PC-3 (cell line): ENCODE measurements at regions not wholly inside any gene's neighbourhood (a gene's known extent, or its start where the extent isn't known, plus 50 kb on each side); places are given as distances from the start of the nearest gene placed in this dataset.

Experiments used
- ATAC-seq: fragments of 200-7000 bp; cut with Tn5 transposase; 2 replicates; pipeline ENCODE4 v1.9.1; 2020; ENCODE audit warnings: mild to moderate bottlenecking, moderate library complexity
- BruUV-seq: library from RNA; stranded (reverse); fragments of 400-500 nt; replicated peaks from 2 replicates; lab custom pipeline; 2021; lab: Mats Ljungman, UMichigan
- CTCF ChIA-PET: fragments of 300-600 bp; sonication (Branson Sonifier 250); formaldehyde crosslinking; loops from one replicate; lab custom pipeline; 2022; ENCODE audit warnings: antibody characterized with exemption; lab: Charles Lee
- POLR2A ChIA-PET: fragments of 300-600 bp; sonication (Branson Sonifier 250); formaldehyde crosslinking; loops from one replicate; lab custom pipeline; 2022; ENCODE audit warnings: antibody characterized with exemption; ENCODE audit not compliant: unreplicated experiment; lab: Charles Lee
- DNase-seq: peaks from one replicate; pipeline ENCODE4 v3.0.0-alpha.2; 2015
- H2AFZ ChIP-seq: fragments of 300-600 bp; sonication (generic); 2 replicates; pipeline ENCODE4 v1.6.0; 2016; ENCODE audit warnings: antibody characterized with exemption, low read length
- H3F3A ChIP-seq: fragments of 300-600 bp; sonication (generic); one replicate; pipeline ENCODE4 v1.6.0; 2017; ENCODE audit warnings: antibody characterized with exemption, low read length, control low read depth, mild to moderate bottlenecking; ENCODE audit not compliant: unreplicated experiment
- H3K27ac ChIP-seq: fragments of 300-600 bp; sonication (generic); 2 replicates; pipeline ENCODE4 v1.5.1; 2016; ENCODE audit warnings: mild to moderate bottlenecking, low read length
- H3K27me3 ChIP-seq: fragments of 300-600 bp; sonication (generic); 2 replicates; pipeline ENCODE4 v1.6.1; 2016; ENCODE audit warnings: low read length, mixed read lengths
- H3K36me3 ChIP-seq: fragments of 300-600 bp; sonication (generic); 2 replicates; pipeline ENCODE4 v1.6.1; 2016; ENCODE audit warnings: low read depth, mixed run types, low read length, mixed read lengths
- H3K4me1 ChIP-seq: fragments of 300-600 bp; sonication (generic); 2 replicates; pipeline ENCODE4 v1.5.1; 2016; ENCODE audit warnings: low read length; ENCODE audit not compliant: insufficient read depth
- H3K4me2 ChIP-seq: fragments of 300-600 bp; sonication (generic); 2 replicates; pipeline ENCODE4 v1.6.0; 2016; ENCODE audit warnings: low read length
- H3K4me3 ChIP-seq: fragments of 300-600 bp; sonication (generic); 2 replicates; pipeline ENCODE4 v1.5.1; 2016; ENCODE audit warnings: mild to moderate bottlenecking, low read length, mixed read lengths
- H3K79me2 ChIP-seq: fragments of 300-600 bp; sonication (generic); 2 replicates; pipeline ENCODE4 v1.6.1; 2017; ENCODE audit warnings: low read length, mixed read lengths
- H3K9ac ChIP-seq: fragments of 300-600 bp; sonication (generic); 2 replicates; pipeline ENCODE4 v1.6.0; 2016; ENCODE audit warnings: mild to moderate bottlenecking, low read length
- H3K9me2 ChIP-seq: fragments of 300-600 bp; sonication (generic); replicated peaks from 2 replicates; pipeline ENCODE4 v1.6.1; 2016; ENCODE audit warnings: mixed run types, low read length, mixed read lengths
- H3K9me3 ChIP-seq: fragments of 300-600 bp; sonication (generic); 2 replicates; pipeline ENCODE4 v1.6.1; 2016; ENCODE audit warnings: low read length, mixed read lengths
- H4K20me1 ChIP-seq: fragments of 300-600 bp; sonication (generic); 2 replicates; pipeline ENCODE4 v1.6.1; 2016; ENCODE audit warnings: low read length, mixed read lengths
- EZH2 ChIP-seq: fragments of 300-600 bp; sonication (generic); IDR thresholded peaks from one replicate; pipeline ENCODE4 v1.6.1; 2017; ENCODE audit warnings: antibody characterized with exemption, mild to moderate bottlenecking, low read length; ENCODE audit not compliant: unreplicated experiment
- EZH2phosphoT487 ChIP-seq: fragments of 300-600 bp; sonication (generic); IDR thresholded peaks from 2 replicates; pipeline ENCODE4 v1.6.1; 2018; ENCODE audit warnings: mild to moderate bottlenecking, antibody characterized with exemption, low read length, borderline replicate concordance
- intact Hi-C: fragments of 100-400 bp; cut with micrococcal nuclease; formaldehyde crosslinking; loops from 2 replicates; pipeline ENCODE4 v1.9.0; 2023
- TF ChIP-seq, protein P1 (sequence below): fragments of 300-600 bp; sonication (generic); conservative IDR thresholded peaks from 2 replicates; pipeline ENCODE4 v1.5.1; 2017; ENCODE audit warnings: antibody characterized with exemption, low read depth, mild to moderate bottlenecking, low read length

DNA sequence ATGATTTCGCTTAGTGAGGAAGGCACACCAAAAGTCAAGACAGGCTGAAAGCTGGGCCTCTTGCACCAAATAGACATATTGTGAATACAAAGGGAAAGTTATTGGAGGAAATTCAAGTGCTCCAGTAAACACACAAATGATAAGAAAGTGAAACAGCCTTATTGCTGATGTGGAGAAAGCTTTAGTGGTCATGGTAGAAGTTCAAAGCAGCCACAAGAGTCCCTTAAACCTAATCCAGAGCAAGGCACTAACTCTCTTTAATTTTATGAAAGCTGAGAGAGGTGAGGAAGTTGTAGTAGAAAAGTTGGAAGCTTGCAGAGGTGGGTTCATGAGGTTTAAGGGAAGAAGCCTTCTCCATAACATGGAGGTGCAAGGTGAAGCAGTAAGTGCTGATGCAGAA is 988.3 kb downstream of the VRK1 start:
- Histone ChIP-seq H3K9me2 (no peaks in the 10 kb centered on the region), H3K4me2 (no peak overlapping the region), H3K9ac (no peak overlapping the region), H3K27me3 (no peaks in the 10 kb centered on the region), H3K27ac (no peak overlapping the region), H3K36me3 (no peaks in the 10 kb centered on the region), H2AFZ (no peak overlapping the region), H3K9me3 (no peaks in the 10 kb centered on the region), H3K4me3 (no peak overlapping the region), H4K20me1 (no peaks in the 10 kb centered on the region), H3K4me1 (no peaks in the 10 kb centered on the region), H3F3A (no peaks in the 10 kb centered on the region), H3K79me2 (no peaks in the 10 kb centered on the region)
- no peak for DNase-seq
- ChIA-PET POLR2A (no interaction called here), CTCF (no interaction called here)
- TF ChIP-seq EZH2 (no peak), EZH2phosphoT487 (no peak)
- TF ChIP-seq, protein P1, sequence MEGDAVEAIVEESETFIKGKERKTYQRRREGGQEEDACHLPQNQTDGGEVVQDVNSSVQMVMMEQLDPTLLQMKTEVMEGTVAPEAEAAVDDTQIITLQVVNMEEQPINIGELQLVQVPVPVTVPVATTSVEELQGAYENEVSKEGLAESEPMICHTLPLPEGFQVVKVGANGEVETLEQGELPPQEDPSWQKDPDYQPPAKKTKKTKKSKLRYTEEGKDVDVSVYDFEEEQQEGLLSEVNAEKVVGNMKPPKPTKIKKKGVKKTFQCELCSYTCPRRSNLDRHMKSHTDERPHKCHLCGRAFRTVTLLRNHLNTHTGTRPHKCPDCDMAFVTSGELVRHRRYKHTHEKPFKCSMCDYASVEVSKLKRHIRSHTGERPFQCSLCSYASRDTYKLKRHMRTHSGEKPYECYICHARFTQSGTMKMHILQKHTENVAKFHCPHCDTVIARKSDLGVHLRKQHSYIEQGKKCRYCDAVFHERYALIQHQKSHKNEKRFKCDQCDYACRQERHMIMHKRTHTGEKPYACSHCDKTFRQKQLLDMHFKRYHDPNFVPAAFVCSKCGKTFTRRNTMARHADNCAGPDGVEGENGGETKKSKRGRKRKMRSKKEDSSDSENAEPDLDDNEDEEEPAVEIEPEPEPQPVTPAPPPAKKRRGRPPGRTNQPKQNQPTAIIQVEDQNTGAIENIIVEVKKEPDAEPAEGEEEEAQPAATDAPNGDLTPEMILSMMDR: no peak
- ATAC-seq: no peak
- intact Hi-C loops: no loop called here
- no TSS peak for BruUV-seq

DNA sequence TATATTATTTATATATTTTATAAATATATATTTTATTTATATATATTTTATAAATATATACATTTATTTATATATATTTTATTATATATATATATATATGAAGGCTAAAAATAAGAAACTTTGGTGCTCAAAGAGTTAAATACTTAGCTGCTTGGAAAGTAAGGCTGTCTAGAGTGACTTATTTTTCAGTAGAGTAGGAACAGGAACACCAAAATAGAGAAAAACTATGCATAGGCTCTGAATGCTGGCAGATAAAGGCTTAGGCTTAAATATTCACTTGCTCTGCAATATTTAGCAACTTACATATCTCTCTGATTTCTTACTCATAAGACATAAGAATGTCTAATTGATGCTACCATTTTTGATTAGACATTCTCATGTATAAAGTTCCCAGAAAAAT is 991.2 kb downstream of the VRK1 start:
- Histone ChIP-seq H3K79me2 (no peaks in the 10 kb centered on the region), H3K4me1 (no peaks in the 10 kb centered on the region), H3K9ac (no peak overlapping the region), H3K9me2 (no peaks in the 10 kb centered on the region), H3K27ac (no peak overlapping the region), H3F3A (no peaks in the 10 kb centered on the region), H3K9me3 (no peaks in the 10 kb centered on the region), H3K27me3 (no peaks in the 10 kb centered on the region), H3K36me3 (no peaks in the 10 kb centered on the region), H3K4me3 (no peak overlapping the region), H2AFZ (no peak overlapping the region), H3K4me2 (no peak overlapping the region), H4K20me1 (no peaks in the 10 kb centered on the region)
- ATAC-seq: no peak
- intact Hi-C loops: no loop called here
- POLR2A ChIA-PET: no interaction called here
- CTCF ChIA-PET: no interaction called here
- DNase-seq: no peak
- BruUV-seq: no TSS peak
- TF ChIP-seq, protein P1: no peak
- TF ChIP-seq EZH2: no peak
- no peak for TF ChIP-seq EZH2phosphoT487

DNA sequence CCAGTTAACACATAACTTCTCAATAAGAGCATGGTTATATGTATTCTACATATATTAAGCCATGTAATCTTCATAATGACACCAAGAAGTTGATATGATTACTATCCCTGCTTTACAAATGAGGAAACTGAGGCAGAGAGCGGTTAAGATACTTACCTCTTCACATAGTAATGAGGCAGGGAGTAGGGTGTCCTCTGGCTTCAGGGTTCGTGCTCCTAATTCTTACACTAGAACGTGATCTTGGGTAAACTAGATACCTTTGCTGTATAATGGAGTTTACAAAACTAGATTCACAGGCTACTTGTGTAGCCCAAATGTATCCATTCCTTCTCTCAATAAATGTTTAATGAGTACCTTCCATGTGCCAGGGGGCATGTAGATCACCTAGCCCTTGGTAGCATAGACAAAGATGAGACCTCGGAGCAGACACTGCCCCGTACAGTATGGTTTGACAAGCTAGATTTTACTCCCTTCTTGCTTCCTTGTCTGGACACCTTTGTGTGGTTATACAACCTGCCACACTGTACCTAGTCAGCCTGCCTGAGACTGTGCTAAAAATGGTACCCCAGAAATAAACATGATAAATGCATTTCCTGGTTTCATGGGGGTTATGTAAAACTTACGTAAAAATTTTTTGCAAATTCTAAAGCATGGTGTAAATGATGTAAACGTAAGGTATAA is 991.8 kb downstream of the VRK1 start:
- BruUV-seq: no TSS peak
- ChIA-PET CTCF (no interaction called here), POLR2A (no interaction called here)
- Histone ChIP-seq H3K9ac (no peak overlapping the region), H3F3A (no peaks in the 10 kb centered on the region), H2AFZ (no peak overlapping the region), H3K4me2 (no peak overlapping the region), H3K9me3 (no peaks in the 10 kb centered on the region), H3K36me3 (no peaks in the 10 kb centered on the region), H3K79me2 (no peaks in the 10 kb centered on the region), H3K27me3 (no peaks in the 10 kb centered on the region), H4K20me1 (no peaks in the 10 kb centered on the region), H3K9me2 (no peaks in the 10 kb centered on the region), H3K4me3 (no peak overlapping the region), H3K27ac (no peak overlapping the region), H3K4me1 (no peaks in the 10 kb centered on the region)
- TF ChIP-seq EZH2phosphoT487 (no peak), EZH2 (no peak)
- TF ChIP-seq, protein P1: no peak
- intact Hi-C loops: no loop called here
- DNase-seq (no peak), ATAC-seq (no peak)
